ENCODE measurements at regions not wholly inside any gene's neighbourhood (a gene's known extent, or its start where the extent isn't known, plus 50 kb on each side); places are given as distances from the start of the nearest gene placed in this dataset.

DNA sequence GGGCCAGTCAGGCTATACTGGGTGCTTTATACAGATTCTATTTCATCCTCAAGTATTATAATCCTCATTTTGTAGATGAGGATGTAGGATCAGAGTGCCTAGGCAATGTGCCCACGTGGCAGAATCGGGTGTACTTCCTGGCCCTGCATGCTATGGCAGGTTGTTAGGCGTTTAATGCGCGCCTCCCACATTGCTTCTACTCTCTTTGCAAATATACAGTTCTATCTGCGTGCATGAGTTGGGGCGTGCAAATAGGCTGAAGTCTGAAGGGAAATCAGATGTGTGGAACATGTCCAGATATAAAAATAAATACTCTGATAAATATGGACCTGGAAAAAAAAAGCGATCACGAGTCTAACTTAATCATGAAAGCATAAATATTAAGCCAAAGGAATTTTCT, 194.7 kb upstream of the FMN2 start:
- Mint-ChIP-seq H3K27me3 (ENCODE audit: low read depth) (no peaks in the 10 kb centered on the region), H3K27ac (no peak overlapping the region), H3K36me3 (ENCODE audit: low read depth) (no peaks in the 10 kb centered on the region), H3K4me1 (ENCODE audit: low read depth) (no peaks in the 10 kb centered on the region), H3K9me3 (no peaks in the 10 kb centered on the region), H3K4me3 (no peak overlapping the region)

GRCh38 chr1:239897458-239897857, 194.2 kb upstream of the FMN2 start:
- no peaks in the 10 kb centered on the region for H3K36me3 Mint-ChIP-seq (ENCODE audit: low read depth)
- H3K27me3 Mint-ChIP-seq (ENCODE audit: low read depth): no peaks in the 10 kb centered on the region
- H3K4me3 Mint-ChIP-seq: no peak overlapping the region
- H3K9me3 Mint-ChIP-seq: no peaks in the 10 kb centered on the region
- no peaks in the 10 kb centered on the region for H3K4me1 Mint-ChIP-seq (ENCODE audit: low read depth)
- no peak overlapping the region for H3K27ac Mint-ChIP-seq

- peaks cover 5% of the 10 kb centered on the region for H3K27me3 Mint-ChIP-seq (ENCODE audit: low read depth)
- no peaks in the 10 kb centered on the region for H3K36me3 Mint-ChIP-seq (ENCODE audit: low read depth)
- no peak overlapping the region for H3K4me3 Mint-ChIP-seq
- no peaks in the 10 kb centered on the region for H3K4me1 Mint-ChIP-seq (ENCODE audit: low read depth)
- no peak overlapping the region for H3K27ac Mint-ChIP-seq
- H3K9me3 Mint-ChIP-seq: no peaks in the 10 kb centered on the region
Observed at GRCh38 chr1:239898062-239898730, 193.5 kb upstream of the FMN2 start.

DNA sequence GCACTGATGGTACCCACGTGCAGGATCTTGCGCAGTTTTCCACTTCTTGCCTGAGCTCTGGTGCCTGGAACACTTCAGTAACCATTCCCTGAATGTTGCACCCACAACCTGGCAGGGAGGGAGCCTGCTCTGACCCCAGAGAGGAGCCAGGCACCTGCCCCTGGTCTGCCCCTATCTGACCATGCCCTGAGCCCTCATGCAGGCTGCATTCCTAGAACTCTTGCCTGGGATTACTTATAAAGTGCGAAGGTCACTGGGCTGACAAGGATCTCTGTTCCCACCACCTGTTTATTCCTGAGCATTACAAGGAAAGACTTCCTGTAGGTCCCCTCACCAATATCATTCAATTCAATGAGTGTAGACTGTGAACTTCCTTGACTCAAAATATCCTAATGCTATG, 191.9 kb upstream of the FMN2 start:
- Mint-ChIP-seq H3K36me3 (ENCODE audit: low read depth) (no peaks in the 10 kb centered on the region), H3K9me3 (no peaks in the 10 kb centered on the region), H3K4me1 (ENCODE audit: low read depth) (no peaks in the 10 kb centered on the region), H3K27ac (no peak overlapping the region), H3K27me3 (ENCODE audit: low read depth) (peaks cover 10% of the 10 kb centered on the region), H3K4me3 (no peak overlapping the region)

DNA sequence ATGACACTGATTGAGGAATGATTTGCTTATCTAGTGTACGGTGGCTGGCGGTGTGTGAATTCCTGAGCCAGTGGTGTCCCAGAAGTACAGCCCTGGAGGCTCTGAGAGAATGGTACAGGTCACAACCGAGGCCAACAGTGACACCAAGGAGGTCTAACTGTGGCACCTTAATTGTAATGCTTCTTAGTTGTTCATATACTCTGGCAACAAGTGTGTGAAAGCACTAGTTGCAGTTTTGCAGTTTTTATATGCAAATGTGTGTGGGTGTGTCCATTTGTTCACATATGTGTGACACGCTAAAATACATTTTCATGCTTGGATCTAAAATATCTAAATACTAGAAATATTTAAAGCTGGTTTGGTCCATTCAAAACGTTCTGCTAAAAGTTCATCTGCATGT, 185.3 kb upstream of the FMN2 start:
- Mint-ChIP-seq H3K36me3 (ENCODE audit: low read depth) (no peaks in the 10 kb centered on the region), H3K4me1 (ENCODE audit: low read depth) (no peaks in the 10 kb centered on the region), H3K4me3 (no peak overlapping the region), H3K27ac (no peak overlapping the region), H3K27me3 (ENCODE audit: low read depth) (peaks cover 10% of the 10 kb centered on the region), H3K9me3 (no peaks in the 10 kb centered on the region)

DNA sequence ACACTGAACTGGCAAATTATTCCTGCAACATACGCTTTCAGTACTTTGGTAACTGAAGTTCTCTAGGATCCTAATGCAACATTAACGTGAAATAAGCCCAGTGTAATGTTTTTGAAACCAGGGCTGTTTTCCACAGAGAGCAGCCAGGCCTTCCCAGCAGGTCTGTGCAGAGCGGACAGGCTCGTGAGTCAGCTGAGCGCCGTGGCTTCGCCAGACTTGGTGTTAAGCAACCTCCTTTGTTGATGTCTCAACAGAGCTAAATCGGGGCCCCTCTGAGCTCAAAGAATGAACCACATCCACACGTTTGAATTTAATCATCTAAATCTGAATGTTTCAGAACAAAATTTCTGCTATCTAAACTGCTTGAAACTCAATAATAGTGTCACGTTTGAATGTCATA, 181.8 kb upstream of the FMN2 start:
- Mint-ChIP-seq H3K27me3 (ENCODE audit: low read depth) (peaks cover 4% of the 10 kb centered on the region), H3K9me3 (no peaks in the 10 kb centered on the region), H3K4me1 (ENCODE audit: low read depth) (peaks cover 2% of the 10 kb centered on the region), H3K36me3 (ENCODE audit: low read depth) (no peaks in the 10 kb centered on the region), H3K4me3 (no peak overlapping the region), H3K27ac (no peak overlapping the region)

DNA sequence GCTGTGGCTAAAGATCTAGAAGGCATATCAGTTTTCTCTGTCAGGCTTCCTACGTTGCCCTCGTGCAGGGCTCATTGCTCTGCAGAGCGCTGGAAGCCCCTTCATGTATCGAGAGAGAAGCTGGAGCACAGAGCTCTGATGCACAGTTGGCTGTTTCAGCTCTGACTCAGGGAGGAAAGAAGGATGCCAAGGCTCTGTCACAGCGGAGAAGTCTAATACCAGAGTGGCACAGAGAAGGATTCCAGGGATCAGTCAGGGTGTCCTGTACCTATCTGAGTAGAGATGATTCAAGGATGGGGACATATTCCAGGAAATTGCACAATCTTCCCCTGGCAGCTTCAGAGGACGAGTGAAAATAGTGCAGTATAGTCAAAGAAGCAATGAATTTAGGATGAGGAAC, 179.2 kb upstream of the FMN2 start:
- peaks cover 2% of the 10 kb centered on the region for H3K4me1 Mint-ChIP-seq (ENCODE audit: low read depth)
- H3K27me3 Mint-ChIP-seq (ENCODE audit: low read depth): peaks cover 4% of the 10 kb centered on the region
- no peak overlapping the region for H3K27ac Mint-ChIP-seq
- no peaks in the 10 kb centered on the region for H3K9me3 Mint-ChIP-seq
- no peaks in the 10 kb centered on the region for H3K36me3 Mint-ChIP-seq (ENCODE audit: low read depth)
- no peak overlapping the region for H3K4me3 Mint-ChIP-seq

DNA sequence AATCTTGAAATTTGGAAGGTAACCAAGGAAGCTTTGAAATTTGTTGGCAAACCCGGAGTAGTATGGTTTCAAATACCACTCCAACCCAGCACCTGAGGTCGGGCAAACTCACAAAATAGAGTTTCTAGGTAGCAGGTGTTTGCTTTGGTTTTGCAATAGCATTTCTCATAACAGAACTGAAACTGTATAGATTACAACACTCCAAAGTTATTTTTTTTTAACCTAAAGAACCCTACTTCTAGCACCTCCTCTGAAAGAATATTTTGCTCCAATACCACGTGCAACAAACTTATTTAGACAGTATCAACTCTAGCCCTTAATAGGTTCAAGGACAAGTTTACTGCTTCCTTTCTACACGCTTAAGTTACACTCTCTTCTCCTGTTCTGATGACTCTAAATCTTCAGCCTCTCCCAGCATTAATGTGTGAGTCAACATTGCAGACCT, 178.5 kb upstream of the FMN2 start:
- Mint-ChIP-seq H3K36me3 (ENCODE audit: low read depth) (no peaks in the 10 kb centered on the region), H3K27me3 (ENCODE audit: low read depth) (peaks cover 4% of the 10 kb centered on the region), H3K27ac (no peak overlapping the region), H3K9me3 (no peaks in the 10 kb centered on the region), H3K4me1 (ENCODE audit: low read depth) (peaks cover 2% of the 10 kb centered on the region), H3K4me3 (no peak overlapping the region)

- no peaks in the 10 kb centered on the region for H3K9me3 Mint-ChIP-seq
- H3K27me3 Mint-ChIP-seq (ENCODE audit: low read depth): peaks cover 4% of the 10 kb centered on the region
- H3K36me3 Mint-ChIP-seq (ENCODE audit: low read depth): peaks cover 2% of the 10 kb centered on the region
- no peak overlapping the region for H3K4me3 Mint-ChIP-seq
- H3K27ac Mint-ChIP-seq: no peak overlapping the region
- H3K4me1 Mint-ChIP-seq (ENCODE audit: low read depth): peaks cover 2% of the 10 kb centered on the region
Observed at GRCh38 chr1:239914751-239915231, 176.9 kb upstream of the FMN2 start.

GRCh38 chr1:239918634-239919033, 173.0 kb upstream of the FMN2 start:
- H3K27me3 Mint-ChIP-seq (ENCODE audit: low read depth): no peaks in the 10 kb centered on the region
- no peaks in the 10 kb centered on the region for H3K9me3 Mint-ChIP-seq
- H3K4me3 Mint-ChIP-seq: no peak overlapping the region
- no peak overlapping the region for H3K27ac Mint-ChIP-seq
- peaks cover 4% of the 10 kb centered on the region for H3K4me1 Mint-ChIP-seq (ENCODE audit: low read depth)
- H3K36me3 Mint-ChIP-seq (ENCODE audit: low read depth): peaks cover 2% of the 10 kb centered on the region

DNA sequence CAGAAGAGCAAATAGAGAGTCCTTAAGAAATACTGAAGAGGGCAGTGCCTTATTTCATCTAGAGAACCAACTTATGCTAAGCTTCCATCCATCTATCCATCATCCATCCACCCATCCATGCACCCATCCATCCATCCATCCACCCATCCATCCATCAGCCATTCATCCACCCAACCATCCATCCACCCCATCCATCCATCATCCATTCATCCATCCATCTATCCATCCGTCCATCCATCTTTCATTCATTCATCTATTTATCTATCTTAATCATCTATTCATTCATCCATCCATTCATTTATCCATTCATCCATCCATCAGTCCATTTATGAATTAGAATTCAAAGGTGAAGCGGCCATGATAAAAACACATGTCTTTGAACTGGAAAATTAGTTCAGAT, 171.5 kb upstream of the FMN2 start:
- no peaks in the 10 kb centered on the region for H3K27me3 Mint-ChIP-seq (ENCODE audit: low read depth)
- H3K4me1 Mint-ChIP-seq (ENCODE audit: low read depth): peaks cover 4% of the 10 kb centered on the region
- peaks cover 2% of the 10 kb centered on the region for H3K36me3 Mint-ChIP-seq (ENCODE audit: low read depth)
- H3K27ac Mint-ChIP-seq: no peak overlapping the region
- H3K9me3 Mint-ChIP-seq: no peaks in the 10 kb centered on the region
- no peak overlapping the region for H3K4me3 Mint-ChIP-seq

DNA sequence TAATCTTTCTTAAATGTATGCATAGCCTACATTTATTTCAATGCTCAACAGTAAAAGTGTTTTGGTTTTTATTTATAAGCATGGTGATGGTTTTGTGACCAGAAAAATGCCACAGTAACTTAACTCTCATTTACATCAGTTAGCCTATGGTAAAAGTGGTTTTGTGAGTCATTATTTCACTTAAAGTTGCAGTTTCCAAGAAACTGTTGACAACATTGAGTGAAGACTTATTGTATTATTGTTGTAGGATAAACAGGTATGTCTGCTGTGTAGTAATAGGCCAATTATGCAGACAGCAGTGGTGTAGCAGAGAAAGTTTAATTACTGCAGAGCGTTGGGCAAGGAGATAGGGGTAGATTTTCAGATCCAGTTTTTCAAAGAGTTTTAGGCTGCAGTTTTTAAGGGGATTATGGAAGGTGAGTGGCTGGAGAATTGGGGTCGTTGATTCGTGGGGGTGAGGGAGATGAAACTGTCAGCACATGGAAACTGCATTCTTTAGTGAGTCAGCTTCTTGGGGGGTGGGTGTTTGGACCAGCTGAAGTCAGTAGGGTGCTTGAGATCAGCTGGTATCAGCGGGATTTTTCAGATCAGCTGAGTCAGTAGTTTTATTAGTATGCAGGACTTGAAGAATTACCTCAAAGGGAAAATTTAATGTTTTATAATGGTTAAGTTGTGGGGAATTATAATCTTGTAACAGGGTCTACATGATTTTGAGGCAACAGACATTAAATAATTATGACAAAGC, 168.7 kb upstream of the FMN2 start:
- no peaks in the 10 kb centered on the region for H3K27me3 Mint-ChIP-seq (ENCODE audit: low read depth)
- H3K36me3 Mint-ChIP-seq (ENCODE audit: low read depth): peaks cover 2% of the 10 kb centered on the region
- H3K4me1 Mint-ChIP-seq (ENCODE audit: low read depth): peaks cover 4% of the 10 kb centered on the region
- H3K9me3 Mint-ChIP-seq: no peaks in the 10 kb centered on the region
- no peak overlapping the region for H3K27ac Mint-ChIP-seq
- H3K4me3 Mint-ChIP-seq: no peak overlapping the region

DNA sequence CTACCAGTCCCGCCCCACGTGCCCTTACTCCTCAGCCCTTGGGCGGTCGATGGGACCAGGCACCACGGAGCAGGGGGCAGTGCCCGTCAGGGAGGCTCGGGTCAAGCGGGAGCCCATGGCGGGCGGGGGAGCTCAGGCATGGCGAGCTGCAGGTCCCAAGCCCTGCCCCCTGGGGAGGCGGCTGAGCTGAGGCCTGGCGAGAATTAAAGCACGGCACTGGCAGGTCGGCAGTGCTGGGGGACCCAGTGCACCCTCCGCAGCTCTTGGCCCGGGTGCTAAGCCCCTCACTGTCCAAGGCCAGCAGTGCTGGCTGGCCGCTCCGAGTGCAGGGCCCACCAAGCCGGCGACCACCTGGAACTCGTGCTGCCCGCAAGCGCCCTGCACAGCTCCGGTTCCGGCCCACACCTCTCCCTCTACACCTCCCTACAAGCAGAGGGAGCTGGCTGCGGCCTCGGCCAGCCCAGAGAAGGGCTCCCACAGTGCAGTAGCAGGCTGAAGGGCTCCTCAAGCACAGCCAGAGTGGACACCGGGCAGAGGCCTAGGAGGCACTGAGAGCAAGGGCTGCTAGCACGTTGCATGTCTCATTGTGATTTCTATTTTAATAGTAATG, 166.8 kb upstream of the FMN2 start:
- Mint-ChIP-seq H3K27me3 (ENCODE audit: low read depth) (no peaks in the 10 kb centered on the region), H3K4me3 (no peak overlapping the region), H3K36me3 (ENCODE audit: low read depth) (no peaks in the 10 kb centered on the region), H3K27ac (no peak overlapping the region), H3K4me1 (ENCODE audit: low read depth) (peaks cover 4% of the 10 kb centered on the region), H3K9me3 (no peaks in the 10 kb centered on the region)

- H3K36me3 Mint-ChIP-seq (ENCODE audit: low read depth): no peaks in the 10 kb centered on the region
- peaks cover 4% of the 10 kb centered on the region for H3K4me1 Mint-ChIP-seq (ENCODE audit: low read depth)
- no peaks in the 10 kb centered on the region for H3K27me3 Mint-ChIP-seq (ENCODE audit: low read depth)
Observed at GRCh38 chr1:239926184-239926583, 165.5 kb upstream of the FMN2 start.

DNA sequence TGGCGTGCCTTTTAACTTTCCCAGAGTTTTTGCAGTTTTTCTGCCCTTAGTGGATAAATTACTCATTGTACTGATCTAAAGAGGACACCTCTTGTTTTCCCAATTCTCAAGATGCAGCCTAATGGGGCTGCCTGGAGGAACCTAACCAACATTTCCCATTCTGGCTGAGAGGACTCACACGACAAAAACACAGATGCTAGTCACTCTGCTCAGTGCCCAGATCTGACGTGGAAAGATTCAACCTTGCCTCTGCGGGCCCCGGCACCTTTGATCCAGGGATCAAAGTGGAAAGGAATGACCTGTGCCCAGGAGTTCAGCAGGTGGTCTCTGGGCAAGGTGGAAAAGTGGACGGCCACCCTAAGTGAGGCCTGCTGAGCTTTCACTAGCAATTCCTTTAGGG, 162.4 kb upstream of the FMN2 start:
- Mint-ChIP-seq H3K4me3 (no peak overlapping the region), H3K9me3 (no peaks in the 10 kb centered on the region), H3K4me1 (ENCODE audit: low read depth) (no peaks in the 10 kb centered on the region), H3K36me3 (ENCODE audit: low read depth) (no peaks in the 10 kb centered on the region), H3K27ac (no peak overlapping the region), H3K27me3 (ENCODE audit: low read depth) (no peaks in the 10 kb centered on the region)

More at GRCh38 chr1:239926184-239926583, 165.5 kb upstream of the FMN2 start:
- H3K4me3 Mint-ChIP-seq: no peak overlapping the region
- H3K9me3 Mint-ChIP-seq: no peaks in the 10 kb centered on the region
- no peak overlapping the region for H3K27ac Mint-ChIP-seq

Data from T-helper 1 cell treated with Interleukin-12 subunit alpha and Interleukin-12 subunit beta and Interleukin-4 antibody, amounts not matched to agents 30 μg/mL and 1 μg/mL, for 36 hours (primary cell).